COLO668 (cell line): ENCODE measurements at regions not wholly inside any gene's neighbourhood (a gene's known extent, or its start where the extent isn't known, plus 50 kb on each side); places are given as distances from the start of the nearest gene placed in this dataset.
"Not testable (repeated sequence)": the region's sequence is repeated elsewhere in the genome, so short reads cannot be mapped to it uniquely, and the experiment has no call there.

ENCODE experiments used
- DNase-seq: peaks from one replicate; lab custom pipeline; 2025; ENCODE audit not compliant: unreplicated experiment; lab: John Stamatoyannopoulos, UW

DNA sequence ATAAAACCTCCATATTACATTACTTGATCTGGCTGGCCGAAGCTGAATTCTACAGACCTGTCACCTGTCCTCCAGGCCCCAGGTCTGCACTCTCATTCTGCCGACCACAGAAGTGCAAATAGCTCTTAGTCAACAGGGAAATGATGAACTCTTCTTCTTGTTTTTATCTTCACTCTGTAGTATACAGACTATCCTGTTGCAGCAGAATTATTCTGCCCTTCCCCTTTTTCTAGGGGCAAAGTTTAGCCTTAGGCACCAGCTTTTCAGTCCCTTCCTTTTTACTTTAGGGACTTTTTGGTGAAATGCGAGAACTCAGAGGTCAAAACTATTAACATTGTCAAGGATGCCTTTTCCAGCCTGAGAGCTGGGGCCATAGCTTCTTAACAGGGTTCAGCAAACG is 229.6 kb upstream of the EGLN3 start:
- peak; percentile 85 for DNase-seq

DNA sequence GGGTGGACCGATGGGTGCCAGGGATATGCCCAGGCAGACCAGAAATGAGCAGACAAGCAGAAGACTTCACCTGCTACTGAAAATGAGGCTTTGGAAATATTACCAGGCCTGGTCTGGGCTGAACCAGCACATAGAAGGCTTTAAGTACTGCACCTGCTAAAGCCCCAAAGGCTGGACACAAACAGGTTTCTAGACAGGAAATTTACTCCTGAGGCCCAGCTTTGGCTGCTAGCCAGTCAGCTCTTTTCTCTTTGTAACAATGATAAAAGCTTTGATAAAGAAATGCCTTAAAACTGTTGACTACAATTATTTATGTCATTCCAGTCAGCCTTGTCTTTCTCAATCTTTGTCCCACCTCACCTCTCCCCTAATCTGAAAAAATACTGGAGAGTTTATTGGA is 228.9 kb upstream of the EGLN3 start:
- peak; percentile 87 for DNase-seq

DNA sequence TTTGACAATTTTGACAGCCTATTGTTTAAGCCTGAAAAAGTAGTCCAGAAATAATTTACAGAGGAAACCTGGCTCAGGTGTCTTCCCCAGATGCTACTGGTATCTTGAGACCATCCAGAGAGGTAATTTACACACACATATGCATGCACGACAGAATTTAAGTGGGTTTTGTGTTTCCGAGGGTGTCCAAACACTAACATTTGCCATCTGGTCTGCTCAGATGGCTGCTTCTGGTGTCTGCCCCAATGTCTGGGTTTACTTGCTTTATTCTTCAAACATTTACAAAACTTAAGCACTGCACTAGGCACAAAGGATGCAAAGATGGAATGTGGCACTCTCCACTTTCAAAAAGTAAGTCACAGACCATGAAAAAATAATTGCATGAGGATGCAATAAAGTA is 226.6 kb upstream of the EGLN3 start:
- no peak for DNase-seq

DNA sequence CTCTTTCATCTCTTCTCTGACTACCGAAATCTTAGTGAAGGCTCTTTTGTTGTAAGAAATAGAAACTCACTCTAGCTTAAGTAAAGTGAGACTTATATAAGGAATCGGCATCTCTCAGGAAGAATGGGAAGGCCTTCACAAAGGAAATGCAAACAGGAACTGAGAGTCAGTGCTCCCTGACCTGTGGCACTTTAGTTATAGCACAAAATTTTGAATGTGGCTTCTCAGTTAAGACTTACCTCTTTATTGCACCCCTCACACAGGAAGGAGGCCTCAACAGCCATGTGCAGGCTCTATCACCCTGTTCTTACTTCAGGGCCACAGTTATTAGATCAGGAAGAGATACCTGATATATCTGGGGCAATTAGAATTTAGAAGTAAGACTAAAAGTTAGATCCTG is 224.7 kb upstream of the EGLN3 start:
- DNase-seq: no peak

DNA sequence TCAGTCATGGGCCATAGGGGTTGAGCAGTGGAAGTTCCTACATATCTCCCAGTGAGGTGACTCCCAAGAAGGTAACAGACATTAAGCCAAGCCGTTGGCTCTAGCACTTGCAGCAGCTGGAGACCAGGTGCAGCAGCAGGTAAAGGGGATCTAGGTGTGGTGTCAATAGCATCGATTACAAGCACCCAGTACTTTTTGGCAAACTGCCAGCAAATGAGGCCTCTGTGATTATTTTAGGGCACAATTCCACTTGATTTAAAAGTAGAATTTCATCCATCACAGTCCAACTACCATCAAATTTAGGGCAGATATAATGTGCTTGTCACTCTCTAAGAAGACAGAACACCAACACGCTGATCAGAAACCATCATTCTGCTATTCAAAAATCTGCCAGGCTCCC is 224.1 kb upstream of the EGLN3 start:
- peak; percentile 88 for DNase-seq

DNA sequence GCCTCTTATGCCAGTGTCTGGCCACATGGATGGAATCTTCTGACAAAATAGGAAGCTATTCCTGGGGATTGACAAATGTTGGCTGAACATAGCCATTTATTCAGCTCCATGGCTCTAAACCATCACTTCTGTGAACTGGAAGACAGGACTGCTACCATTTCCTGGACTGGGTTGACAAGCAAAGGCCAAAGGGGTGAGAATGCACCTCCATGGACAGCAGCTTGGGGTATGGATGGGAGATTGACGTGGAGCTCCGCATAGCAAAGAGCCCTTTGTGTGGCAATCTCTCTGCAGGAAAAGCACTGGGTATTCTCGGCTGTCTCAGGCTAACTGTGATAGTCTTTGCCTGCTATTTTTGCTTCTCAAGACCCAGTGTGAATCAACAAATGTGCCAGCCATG is 223.0 kb upstream of the EGLN3 start:
- no peak for DNase-seq

DNA sequence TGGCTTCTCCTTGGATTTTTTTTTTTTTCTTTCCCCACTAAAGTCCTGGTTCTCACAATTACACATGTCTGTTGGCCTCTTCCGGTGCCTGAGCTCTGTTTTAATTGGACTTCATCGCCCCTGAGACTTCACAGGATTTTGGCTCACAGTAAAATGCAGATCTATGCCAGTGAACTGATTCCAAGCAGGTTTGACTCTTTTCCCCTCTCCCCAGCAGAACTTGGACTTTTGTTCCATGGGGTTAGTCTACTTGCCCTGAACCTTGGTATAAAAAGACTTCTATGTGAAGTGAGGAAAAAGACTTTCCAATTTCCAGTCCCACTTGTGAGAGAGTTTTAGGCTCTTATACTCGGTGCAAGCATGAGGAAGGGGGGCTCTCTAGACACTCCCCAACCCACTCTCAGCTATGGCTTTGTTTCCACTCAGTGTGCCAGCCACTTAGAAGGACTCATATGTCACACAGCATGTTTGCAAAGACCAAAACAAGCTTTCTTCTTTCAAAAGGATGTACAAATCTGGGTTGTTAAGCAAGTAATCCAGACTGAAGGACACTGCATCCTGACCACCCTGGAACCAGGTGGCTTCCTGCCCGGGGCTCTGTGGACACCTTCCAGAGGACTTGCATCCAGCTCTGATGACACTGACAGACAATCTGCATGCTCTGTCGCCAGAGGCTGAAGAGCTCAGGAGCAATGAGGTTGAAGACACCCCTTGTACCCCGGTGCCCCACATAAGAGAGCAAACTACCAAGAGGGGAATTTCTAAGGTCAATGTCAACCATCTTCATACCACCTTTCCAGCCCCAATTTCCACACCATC is 221.9 kb upstream of the EGLN3 start:
- no peak for DNase-seq

DNA sequence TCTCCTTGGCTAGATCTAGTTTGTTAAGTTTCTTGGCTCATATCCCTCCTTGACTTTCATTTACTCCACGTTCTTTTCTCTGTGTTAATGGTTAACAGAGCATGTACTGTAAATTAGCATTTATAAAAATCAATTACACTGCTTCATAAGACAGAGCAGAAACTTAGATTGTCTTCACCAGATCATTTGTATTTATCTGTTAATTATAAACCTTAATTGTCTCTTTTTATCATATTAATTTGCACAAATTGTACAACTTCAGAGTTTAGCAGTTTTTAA is 221.2 kb upstream of the EGLN3 start:
- no peak for DNase-seq

DNA sequence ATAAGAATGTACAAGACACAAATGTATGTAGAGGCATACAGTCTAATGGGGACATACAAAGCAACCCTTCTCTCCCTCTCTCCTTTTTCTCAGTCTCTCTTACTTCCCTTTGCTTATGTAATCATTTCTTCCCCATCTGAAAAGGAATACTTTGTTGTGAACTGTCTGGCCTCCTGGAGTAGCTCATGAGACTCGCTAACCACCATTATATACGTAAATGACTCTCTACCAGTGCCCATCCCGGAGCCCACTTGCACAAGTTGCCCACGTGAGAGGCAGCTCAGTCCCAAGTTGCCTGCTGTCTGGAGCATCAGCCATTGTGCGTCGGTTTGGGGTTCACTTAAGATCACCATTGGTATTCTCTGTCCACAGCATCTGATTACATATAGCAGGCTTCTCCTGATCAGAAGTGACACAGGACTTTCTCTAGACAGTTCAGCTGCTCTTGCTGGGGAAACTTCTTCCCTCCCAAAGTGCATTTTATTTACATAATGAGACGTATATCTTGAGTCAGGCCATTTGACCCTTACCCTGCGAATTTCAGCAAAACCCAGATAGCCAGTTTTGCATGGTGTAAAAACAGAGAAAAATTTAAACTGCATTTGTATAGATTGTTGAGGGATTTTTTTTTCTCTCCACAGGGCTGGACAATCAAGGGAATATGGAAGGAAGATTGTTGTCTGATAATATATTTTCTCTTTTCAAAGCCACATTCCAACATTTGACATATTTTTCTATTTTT is 220.7 kb upstream of the EGLN3 start:
- DNase-seq: no peak

DNA sequence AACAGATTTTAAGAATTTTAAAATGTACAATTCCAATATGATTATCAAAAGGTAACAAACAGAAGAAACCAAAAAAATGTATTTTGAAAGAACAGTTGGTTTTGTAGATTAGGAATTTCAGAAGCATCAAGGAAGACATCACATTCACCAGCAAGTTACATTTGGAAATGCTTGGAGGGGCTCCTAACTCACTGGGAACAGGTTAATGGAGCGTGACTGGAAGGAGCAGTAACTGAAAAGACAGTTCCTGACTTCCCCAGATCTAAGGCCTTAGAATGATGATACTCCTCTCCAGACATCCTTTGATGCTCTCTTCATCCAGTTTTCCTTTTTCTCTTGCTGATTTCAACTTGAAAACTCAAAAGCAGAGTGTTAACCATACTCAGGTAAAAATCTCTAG is 220.0 kb upstream of the EGLN3 start:
- no peak for DNase-seq

DNA sequence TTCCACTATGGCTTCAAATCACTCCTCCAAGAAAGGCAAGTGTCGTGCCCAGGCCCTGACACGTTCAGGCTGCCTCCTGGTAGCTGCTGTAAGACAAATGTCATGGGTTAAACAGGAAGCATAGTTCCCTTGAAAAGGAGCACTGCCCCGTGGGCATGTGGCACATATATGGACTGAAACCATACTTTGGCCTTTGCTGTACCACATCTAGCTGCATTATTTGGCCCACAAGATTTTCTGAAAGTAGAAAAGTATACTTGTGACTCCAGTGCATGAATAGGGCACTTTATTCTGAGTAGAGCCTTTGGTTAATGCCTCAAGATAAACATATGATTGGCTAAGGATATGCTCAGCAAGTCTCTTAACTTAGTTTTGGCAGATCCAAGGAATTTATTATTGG is 218.7 kb upstream of the EGLN3 start:
- DNase-seq: no peak

DNA sequence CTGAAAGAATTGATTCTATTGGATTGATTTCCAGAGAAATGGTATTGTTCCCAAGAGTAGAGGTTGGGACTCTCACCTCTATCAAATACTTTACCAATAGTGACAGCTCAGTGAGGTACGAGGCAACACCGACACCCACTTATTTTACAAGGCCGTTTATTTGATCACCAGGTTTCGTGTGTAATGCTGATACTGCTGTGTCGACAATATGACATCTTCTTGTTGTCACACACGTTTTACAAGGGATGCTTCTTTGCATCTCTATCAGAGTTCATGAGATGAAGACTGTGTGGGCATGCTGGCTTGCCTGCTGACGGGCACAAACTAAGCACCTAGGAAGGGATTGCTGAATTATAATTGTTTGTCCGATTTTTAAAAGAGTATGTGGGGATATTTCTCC is 217.8 kb upstream of the EGLN3 start:
- no peak for DNase-seq

DNA sequence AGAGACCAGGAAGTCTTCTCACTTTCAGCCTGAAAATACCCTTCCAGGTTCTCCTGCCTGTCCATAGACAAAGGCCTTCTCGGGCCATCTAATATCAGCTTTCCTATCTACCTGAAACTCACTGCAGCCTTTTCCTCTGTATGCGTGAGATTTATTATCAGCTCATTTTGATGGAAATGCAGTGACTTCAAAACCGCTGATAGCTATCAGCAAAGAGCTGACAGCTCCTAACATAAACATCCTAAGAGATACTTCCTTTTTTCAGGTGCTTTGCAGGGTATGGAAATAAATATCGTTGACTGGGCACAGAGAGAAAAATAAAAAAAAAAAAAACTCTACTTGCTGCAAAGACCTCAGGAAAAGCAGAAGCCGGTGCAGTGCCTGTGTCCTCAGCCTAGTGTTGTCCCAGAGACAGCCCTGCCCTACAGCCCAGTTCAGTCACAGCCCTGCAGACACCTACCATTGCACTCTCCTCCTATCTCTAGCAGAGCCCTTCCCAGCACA is 215.0 kb upstream of the EGLN3 start:
- DNase-seq: no peak

DNA sequence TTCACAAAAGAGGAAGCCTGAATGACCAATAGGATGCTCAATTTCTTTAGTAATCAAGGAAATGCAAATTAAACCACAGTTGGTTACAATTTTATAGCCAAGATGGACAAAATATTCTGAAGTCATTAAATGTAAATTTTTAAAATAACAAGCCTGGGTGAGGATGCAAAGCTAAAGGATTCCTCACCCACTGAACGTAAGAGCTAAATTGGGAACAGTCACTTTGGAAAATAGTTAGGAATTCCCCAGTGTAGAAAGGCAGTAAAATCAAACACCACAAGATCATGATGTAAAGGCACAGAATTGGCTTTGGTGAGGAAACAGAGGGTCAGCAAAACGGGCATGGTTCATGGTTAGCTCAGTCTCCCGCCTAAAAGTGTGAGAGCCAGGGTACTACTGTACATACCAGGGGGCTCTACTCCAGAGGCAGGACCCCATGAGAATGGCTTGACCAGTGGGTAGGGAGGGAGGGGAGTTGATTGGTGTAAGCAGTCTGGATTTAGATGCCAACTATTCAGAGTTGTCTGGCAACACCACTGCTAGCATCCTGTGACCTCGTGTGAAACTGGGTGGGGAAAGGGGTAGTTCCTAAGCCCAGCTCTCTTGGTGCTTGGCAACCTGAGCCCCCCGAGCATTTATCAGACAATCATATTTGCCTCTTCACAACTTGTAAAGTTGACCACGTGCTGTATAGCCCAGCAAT is 213.4 kb upstream of the EGLN3 start:
- DNase-seq: no peak

DNA sequence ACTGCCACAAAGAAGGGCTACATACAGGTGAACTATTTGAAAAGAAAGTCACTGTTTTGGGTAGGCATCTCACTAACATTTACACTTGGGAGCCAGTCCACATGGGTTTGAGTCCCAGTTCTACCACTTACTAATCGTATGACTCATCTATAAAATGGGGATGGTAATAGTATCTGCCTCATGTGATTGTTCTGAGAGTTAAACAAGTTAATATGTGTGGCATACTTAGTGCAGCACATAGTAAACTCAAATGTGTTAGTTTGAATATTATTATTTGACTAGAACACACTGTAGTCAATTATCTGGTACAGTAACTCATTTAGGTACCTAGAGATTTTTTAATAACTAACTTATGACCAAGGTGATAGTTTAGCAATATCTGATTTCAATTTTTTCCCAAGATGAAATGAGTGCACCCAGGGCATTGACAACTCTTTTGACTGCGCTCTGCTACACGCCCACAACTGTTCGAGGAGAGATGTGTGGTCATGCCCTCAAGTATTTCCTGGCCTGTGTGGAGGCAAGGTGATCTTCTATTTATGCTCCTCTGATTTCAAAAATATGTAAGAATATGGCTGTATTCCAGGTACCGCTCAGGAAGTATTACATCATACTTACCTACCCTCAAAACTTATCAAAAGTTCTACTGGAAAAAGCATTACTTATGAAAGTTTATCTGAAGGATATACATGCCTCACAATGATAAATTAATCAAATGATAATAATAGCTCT is 210.6 kb upstream of the EGLN3 start:
- no peak for DNase-seq

DNA sequence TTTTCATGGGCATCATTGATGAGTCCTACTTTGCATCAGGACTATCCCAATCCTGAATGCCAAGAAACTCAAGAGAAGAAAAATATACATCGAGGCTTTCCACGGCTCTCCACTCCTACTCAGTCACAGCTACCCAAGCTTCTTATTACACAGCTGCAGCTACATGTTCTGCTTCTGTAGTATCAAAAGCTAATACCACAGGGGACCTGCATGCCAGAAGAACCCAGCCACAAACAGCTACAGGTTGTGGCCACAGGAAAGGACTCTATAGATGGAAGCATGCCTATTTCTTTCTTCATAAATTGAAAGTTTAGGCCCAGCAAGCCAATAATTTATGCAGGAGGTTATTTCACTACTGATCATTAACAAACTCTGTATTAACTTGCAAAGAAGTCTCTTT is 209.7 kb upstream of the EGLN3 start:
- no peak for DNase-seq

DNA sequence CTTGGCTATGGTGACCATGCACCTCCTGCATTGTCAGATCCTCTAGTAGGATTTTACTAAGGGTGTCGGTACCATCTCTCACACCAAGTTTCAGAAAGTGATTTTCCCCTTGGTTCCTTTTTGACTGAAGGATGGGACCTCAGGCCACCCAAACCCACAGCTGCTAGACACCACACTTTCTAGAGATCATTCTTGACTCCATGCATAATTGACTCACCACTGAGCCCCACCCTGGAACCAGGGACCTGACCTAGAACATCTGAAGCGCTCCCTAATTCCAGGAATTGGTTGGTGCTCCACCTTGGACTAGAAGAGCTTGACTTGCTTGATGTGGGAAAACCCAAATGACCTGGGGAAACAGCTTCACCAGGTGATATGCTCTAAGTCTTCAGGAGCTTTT is 206.8 kb upstream of the EGLN3 start:
- no peak for DNase-seq

DNA sequence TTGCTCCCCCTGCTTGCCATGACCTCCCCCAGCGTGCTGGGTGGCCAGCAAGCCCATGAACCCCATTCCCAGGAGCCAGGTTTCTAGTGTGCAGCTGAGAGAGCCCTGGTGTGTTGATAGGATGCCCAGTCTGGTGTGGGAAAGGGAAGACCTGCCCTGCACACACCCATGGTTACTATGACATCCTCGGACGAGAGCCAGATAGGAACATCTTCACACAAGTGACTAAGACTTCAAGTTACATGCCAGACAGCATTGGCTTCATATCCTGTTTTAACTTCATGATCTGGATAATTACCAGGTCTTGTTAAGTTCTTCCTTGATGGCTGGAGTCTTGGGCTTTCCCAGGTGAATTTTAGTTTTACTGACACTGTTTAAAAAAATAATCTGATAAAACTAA is 196.6 kb upstream of the EGLN3 start:
- DNase-seq: no peak

DNA sequence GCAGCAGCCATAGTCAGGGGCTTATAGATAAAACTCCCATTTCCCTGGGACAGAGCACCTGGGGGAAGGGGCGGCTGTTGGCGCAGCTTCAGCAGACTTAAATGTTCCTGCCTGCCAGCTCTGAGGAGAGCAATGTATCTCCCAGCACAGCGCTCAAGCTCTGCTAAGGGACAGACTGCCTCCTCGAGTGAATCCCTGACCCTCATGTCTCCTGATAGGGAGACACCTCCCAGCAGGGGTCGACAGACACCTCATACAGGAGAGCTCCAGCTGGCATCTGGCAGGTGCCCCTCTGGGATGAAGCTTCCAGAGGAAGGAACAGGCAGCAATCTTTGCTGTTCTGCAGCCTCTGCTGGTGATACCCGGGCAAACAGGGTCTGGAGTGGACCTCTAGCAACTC is 189.3 kb upstream of the EGLN3 start:
- not testable (repeated sequence) for DNase-seq

DNA sequence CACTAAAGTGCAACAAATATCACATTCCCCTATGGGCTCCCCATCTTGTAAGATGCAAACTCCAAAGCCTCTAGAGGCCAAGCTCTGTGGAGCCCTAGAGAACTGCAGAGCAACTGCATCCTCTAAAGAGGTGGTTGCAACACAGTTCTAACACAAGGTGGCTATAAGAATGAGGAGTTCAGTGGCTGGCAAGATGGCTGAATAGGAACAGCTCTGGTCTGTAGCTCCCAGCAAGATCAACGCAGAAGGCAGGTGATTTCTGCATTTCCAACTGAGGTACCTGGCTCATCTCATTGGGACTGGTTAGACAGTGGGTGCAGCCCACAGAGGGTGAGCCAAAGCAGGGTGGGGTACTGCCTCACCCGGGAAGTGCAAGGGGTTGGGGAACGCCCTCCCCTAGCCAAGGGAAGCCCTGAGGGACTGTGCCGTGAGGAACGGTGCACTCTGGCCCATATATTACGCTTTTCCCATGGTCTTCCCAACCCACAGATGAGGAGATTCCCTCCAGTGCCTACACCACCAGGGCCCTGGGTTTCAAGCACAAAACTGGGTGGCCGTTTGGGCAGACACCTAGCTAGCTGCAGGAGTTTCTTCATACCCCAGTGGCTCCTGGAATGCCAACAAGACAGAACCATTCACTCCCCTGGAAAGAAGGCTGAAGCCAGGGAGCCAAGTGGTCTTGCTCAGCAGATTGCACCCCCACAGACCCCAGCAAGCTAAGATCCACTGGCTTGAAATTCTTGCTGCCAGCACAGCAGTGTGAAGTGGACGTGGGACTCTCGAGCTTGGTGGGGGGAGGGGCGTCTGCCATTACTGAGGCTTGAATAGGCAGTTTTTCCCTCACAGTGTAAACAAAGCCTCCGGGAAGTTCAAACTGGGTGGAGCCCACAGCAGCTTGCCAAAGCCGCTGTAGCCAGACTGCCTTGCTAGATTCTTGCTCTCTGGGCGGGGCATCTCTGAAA is 188.6 kb upstream of the EGLN3 start:
- peak; percentile 88 for DNase-seq
